GM18505 (cell line): ENCODE measurements at regions not wholly inside any gene's neighbourhood (a gene's known extent, or its start where the extent isn't known, plus 50 kb on each side); places are given as distances from the start of the nearest gene placed in this dataset.

ENCODE experiments used
- ATAC-seq: cut with Tn5 transposase; IDR thresholded peaks from one replicate; pipeline ENCODE4 v1.9.1; 2021; ENCODE audit not compliant: unreplicated experiment
- POLR2A ChIP-seq: IDR thresholded peaks from 4 replicates; pipeline ENCODE4 v1.6.1; 2011; ENCODE audit warnings: borderline replicate concordance; ENCODE audit not compliant: insufficient read depth, insufficient read length; ENCODE audit errors: extremely low read depth

- ATAC-seq = no peak
- TF ChIP-seq POLR2A = no peak
Observed at GRCh38 chr14:46788994-46789393, 137.4 kb upstream of the RPL10L start.

GRCh38 chr14:46782281-46782680, 130.7 kb upstream of the RPL10L start:
- no peak for ATAC-seq
- no peak for TF ChIP-seq POLR2A

- peak; percentile 100 for ATAC-seq
- TF ChIP-seq POLR2A = no peak
Observed at GRCh38 chr14:46769292-46769691, 117.7 kb upstream of the RPL10L start.

- ATAC-seq = no peak
- no peak for TF ChIP-seq POLR2A
Observed at GRCh38 chr14:46747001-46747652, 95.5 kb upstream of the RPL10L start.

- no peak for ATAC-seq
- TF ChIP-seq POLR2A = no peak
Observed at GRCh38 chr14:46734286-46734685, 82.7 kb upstream of the RPL10L start.

GRCh38 chr14:46717211-46717610, 65.6 kb upstream of the RPL10L start:
- no peak for TF ChIP-seq POLR2A
- ATAC-seq = no peak
